ENCODE measurements at regions not wholly inside any gene's neighbourhood (a gene's known extent, or its start where the extent isn't known, plus 50 kb on each side); places are given as distances from the start of the nearest gene placed in this dataset.

DNA sequence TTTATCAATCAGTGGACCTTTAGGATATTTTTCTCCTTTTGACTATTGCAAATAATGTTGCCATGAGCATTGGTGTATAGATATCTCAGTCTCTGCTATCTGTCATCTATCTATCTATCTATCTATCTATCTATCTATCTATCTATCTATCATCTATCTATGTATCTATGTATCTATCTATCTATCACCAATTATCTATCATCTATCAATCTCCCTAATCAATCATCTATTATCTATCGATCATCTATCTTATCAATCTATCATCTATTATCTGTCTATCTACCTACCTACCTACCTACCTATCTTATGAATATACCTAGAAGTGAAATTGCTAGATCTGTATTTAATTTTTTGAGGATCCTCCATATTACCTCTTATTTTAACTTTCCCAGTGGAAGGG, 69.6 kb downstream of the EMX2 start:
- Histone ChIP-seq H3K79me2 (ENCODE audit: insufficient read depth, low read length) (no peaks in the 10 kb centered on the region), H4K20me1 (ENCODE audit: insufficient read depth, low read length) (no peaks in the 10 kb centered on the region)

DNA sequence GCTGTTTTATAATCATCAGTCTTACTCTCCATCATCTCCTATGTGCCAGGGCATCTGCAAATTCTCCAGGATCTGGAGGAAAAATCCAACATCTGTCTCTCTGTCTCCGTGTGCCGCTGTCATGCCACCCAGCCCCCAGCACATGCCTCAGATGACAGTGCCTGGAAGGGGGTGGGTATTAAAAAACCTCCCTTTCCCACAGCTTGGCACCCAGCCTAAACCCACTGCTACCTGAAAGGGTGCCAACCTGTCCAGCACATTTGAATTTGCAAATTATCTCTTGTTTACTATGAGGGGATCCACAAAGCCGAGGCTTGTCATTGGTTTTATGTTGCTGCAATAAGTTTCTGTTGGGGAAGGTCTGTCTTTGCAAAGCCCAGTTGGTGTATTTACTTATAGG, 73.1 kb downstream of the EMX2 start:
- Histone ChIP-seq H3K9ac (ENCODE audit: low read length) (no peak overlapping the region), H4K20me1 (ENCODE audit: insufficient read depth, low read length) (no peaks in the 10 kb centered on the region), H3K27ac (ENCODE audit: low read depth, low read length, poor library complexity, severe bottlenecking) (no peak overlapping the region), H3K4me1 (ENCODE audit: insufficient read depth, low read length, severe bottlenecking) (no peaks in the 10 kb centered on the region), H3K4me2 (ENCODE audit: low read length) (no peak overlapping the region), H3K9me2 (ENCODE audit: low read depth, low read length) (no peaks in the 10 kb centered on the region), H3K9me3 (ENCODE audit: low read length) (no peaks in the 10 kb centered on the region), H3K4me3 (ENCODE audit: low read depth, low read length, poor library complexity, severe bottlenecking) (no peak overlapping the region), H2AFZ (ENCODE audit: low read length) (no peak overlapping the region), H3K36me3 (ENCODE audit: insufficient read depth, low read length) (no peaks in the 10 kb centered on the region), H3K27me3 (ENCODE audit: insufficient read depth, low read length) (no peaks in the 10 kb centered on the region), H3K79me2 (ENCODE audit: insufficient read depth, low read length) (no peaks in the 10 kb centered on the region), H3F3A (ENCODE audit: insufficient read depth, low read length) (no peaks in the 10 kb centered on the region)
- TF ChIP-seq EZH2 (IDR thresholded peaks at IDR 0.05; ENCODE audit: borderline replicate concordance, low read length), result no peak

More for the DNA sequence above, 69.6 kb downstream of the EMX2 start:
- no peak for TF ChIP-seq EZH2 (IDR thresholded peaks at IDR 0.05; ENCODE audit: borderline replicate concordance, low read length)
- TF ChIP-seq, protein P1, sequence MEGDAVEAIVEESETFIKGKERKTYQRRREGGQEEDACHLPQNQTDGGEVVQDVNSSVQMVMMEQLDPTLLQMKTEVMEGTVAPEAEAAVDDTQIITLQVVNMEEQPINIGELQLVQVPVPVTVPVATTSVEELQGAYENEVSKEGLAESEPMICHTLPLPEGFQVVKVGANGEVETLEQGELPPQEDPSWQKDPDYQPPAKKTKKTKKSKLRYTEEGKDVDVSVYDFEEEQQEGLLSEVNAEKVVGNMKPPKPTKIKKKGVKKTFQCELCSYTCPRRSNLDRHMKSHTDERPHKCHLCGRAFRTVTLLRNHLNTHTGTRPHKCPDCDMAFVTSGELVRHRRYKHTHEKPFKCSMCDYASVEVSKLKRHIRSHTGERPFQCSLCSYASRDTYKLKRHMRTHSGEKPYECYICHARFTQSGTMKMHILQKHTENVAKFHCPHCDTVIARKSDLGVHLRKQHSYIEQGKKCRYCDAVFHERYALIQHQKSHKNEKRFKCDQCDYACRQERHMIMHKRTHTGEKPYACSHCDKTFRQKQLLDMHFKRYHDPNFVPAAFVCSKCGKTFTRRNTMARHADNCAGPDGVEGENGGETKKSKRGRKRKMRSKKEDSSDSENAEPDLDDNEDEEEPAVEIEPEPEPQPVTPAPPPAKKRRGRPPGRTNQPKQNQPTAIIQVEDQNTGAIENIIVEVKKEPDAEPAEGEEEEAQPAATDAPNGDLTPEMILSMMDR (IDR thresholded peaks at IDR 0.05; ENCODE audit: low read length), result no peak
- H2AFZ ChIP-seq (ENCODE audit: low read length), result no peak overlapping the region
- H3K4me1 ChIP-seq (ENCODE audit: insufficient read depth, low read length, severe bottlenecking), result no peaks in the 10 kb centered on the region
- H3K27me3 ChIP-seq (ENCODE audit: insufficient read depth, low read length), result no peaks in the 10 kb centered on the region
- no peak overlapping the region for H3K27ac ChIP-seq (ENCODE audit: low read depth, low read length, poor library complexity, severe bottlenecking)
- H3K9me3 ChIP-seq (ENCODE audit: low read length), result no peaks in the 10 kb centered on the region
- no peak overlapping the region for H3K9ac ChIP-seq (ENCODE audit: low read length)
- H3K36me3 ChIP-seq (ENCODE audit: insufficient read depth, low read length), result no peaks in the 10 kb centered on the region
- H3K4me2 ChIP-seq (ENCODE audit: low read length), result no peak overlapping the region
- H3F3A ChIP-seq (ENCODE audit: insufficient read depth, low read length), result no peaks in the 10 kb centered on the region
- no peaks in the 10 kb centered on the region for H3K9me2 ChIP-seq (ENCODE audit: low read depth, low read length)
- no peak overlapping the region for H3K4me3 ChIP-seq (ENCODE audit: low read depth, low read length, poor library complexity, severe bottlenecking)

DNA sequence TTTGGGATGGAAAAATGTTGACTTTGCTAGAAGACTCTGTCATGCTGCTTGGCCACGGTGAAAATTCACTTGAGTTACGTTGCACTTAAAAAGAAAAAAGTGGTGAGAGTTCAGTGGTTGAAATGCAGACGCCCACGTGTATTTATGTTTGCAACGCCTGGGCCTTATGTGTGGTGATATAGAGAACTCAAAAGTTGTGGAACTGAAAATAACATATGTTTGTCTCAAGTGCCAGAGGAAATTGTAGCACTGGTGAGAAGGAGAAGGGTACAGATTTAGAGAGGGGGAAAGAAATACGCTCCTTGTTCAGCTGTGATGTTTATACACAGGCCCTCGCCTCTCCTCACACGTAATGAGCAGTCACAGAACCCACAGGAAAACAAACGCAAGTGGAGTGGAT, 73.6 kb downstream of the EMX2 start:
- no peak overlapping the region for H3K4me2 ChIP-seq (ENCODE audit: low read length)
- no peaks in the 10 kb centered on the region for H3K36me3 ChIP-seq (ENCODE audit: insufficient read depth, low read length)
- H3K4me1 ChIP-seq (ENCODE audit: insufficient read depth, low read length, severe bottlenecking), result no peaks in the 10 kb centered on the region
- no peak overlapping the region for H2AFZ ChIP-seq (ENCODE audit: low read length)
- H3K79me2 ChIP-seq (ENCODE audit: insufficient read depth, low read length), result no peaks in the 10 kb centered on the region
- no peak overlapping the region for H3K27ac ChIP-seq (ENCODE audit: low read depth, low read length, poor library complexity, severe bottlenecking)
- H3K27me3 ChIP-seq (ENCODE audit: insufficient read depth, low read length), result no peaks in the 10 kb centered on the region
- H4K20me1 ChIP-seq (ENCODE audit: insufficient read depth, low read length), result no peaks in the 10 kb centered on the region
- no peak overlapping the region for H3K4me3 ChIP-seq (ENCODE audit: low read depth, low read length, poor library complexity, severe bottlenecking)
- TF ChIP-seq EZH2 (IDR thresholded peaks at IDR 0.05; ENCODE audit: borderline replicate concordance, low read length), result no peak
- TF ChIP-seq, protein P1 (IDR thresholded peaks at IDR 0.05; ENCODE audit: low read length), result no peak
- H3K9ac ChIP-seq (ENCODE audit: low read length), result no peak overlapping the region
- no peaks in the 10 kb centered on the region for H3K9me2 ChIP-seq (ENCODE audit: low read depth, low read length)
- no peaks in the 10 kb centered on the region for H3K9me3 ChIP-seq (ENCODE audit: low read length)
- H3F3A ChIP-seq (ENCODE audit: insufficient read depth, low read length), result no peaks in the 10 kb centered on the region

DNA sequence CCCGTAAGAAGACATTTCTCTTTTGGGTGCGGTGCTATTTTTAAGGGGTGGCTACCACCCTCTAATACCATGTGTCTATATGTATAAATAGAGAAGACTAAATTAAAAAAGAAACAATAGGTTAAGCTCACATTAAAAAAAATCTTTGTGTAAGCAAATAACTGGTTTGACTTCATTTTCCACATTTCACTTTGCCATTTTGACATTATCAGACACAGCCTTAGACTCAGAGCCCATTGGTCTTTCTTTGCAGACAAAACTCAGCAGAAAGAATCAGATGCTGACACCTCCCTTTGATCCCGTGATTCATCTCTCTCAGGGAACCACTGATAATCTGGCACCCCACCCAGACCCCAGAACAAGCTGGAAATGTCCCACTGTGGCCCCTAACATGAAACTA, 74.5 kb downstream of the EMX2 start:
- no peaks in the 10 kb centered on the region for H3K9me2 ChIP-seq (ENCODE audit: low read depth, low read length)
- no peaks in the 10 kb centered on the region for H4K20me1 ChIP-seq (ENCODE audit: insufficient read depth, low read length)
- no peak overlapping the region for H3K4me2 ChIP-seq (ENCODE audit: low read length)
- H2AFZ ChIP-seq (ENCODE audit: low read length), result no peak overlapping the region
- H3K9me3 ChIP-seq (ENCODE audit: low read length), result no peaks in the 10 kb centered on the region
- no peak for TF ChIP-seq EZH2 (IDR thresholded peaks at IDR 0.05; ENCODE audit: borderline replicate concordance, low read length)
- TF ChIP-seq, protein P1 (IDR thresholded peaks at IDR 0.05; ENCODE audit: low read length), result no peak
- no peaks in the 10 kb centered on the region for H3K27me3 ChIP-seq (ENCODE audit: insufficient read depth, low read length)
- H3F3A ChIP-seq (ENCODE audit: insufficient read depth, low read length), result no peaks in the 10 kb centered on the region
- no peaks in the 10 kb centered on the region for H3K4me1 ChIP-seq (ENCODE audit: insufficient read depth, low read length, severe bottlenecking)
- no peak overlapping the region for H3K27ac ChIP-seq (ENCODE audit: low read depth, low read length, poor library complexity, severe bottlenecking)
- H3K79me2 ChIP-seq (ENCODE audit: insufficient read depth, low read length), result no peaks in the 10 kb centered on the region
- no peak overlapping the region for H3K4me3 ChIP-seq (ENCODE audit: low read depth, low read length, poor library complexity, severe bottlenecking)
- no peak overlapping the region for H3K9ac ChIP-seq (ENCODE audit: low read length)
- H3K36me3 ChIP-seq (ENCODE audit: insufficient read depth, low read length), result no peaks in the 10 kb centered on the region

Data from OCI-LY1 (cell line).